ENCODE measurements at regions not wholly inside any gene's neighbourhood (a gene's known extent, or its start where the extent isn't known, plus 50 kb on each side); places are given as distances from the start of the nearest gene placed in this dataset.
"Not testable (repeated sequence)": the region's sequence is repeated elsewhere in the genome, so short reads cannot be mapped to it uniquely, and the experiment has no call there.

- ATAC-seq: not testable (repeated sequence)
Observed at GRCh38 chr2:87653373-87653772, 94.5 kb upstream of the PLGLB2 start.

GRCh38 chr2:87654136-87654814, 93.6 kb upstream of the PLGLB2 start:
- ATAC-seq: not testable (repeated sequence)

GRCh38 chr2:87657915-87658314, 90.0 kb upstream of the PLGLB2 start:
- not testable (repeated sequence) for ATAC-seq

- ATAC-seq: not testable (repeated sequence)
Observed at GRCh38 chr2:87658357-87658756, 89.5 kb upstream of the PLGLB2 start.

- not testable (repeated sequence) for ATAC-seq
Observed at GRCh38 chr2:87658976-87659375, 88.9 kb upstream of the PLGLB2 start.

GRCh38 chr2:87660164-87660563, 87.7 kb upstream of the PLGLB2 start:
- ATAC-seq: peak; percentile 73

- peak; percentile 96 for ATAC-seq
Observed at GRCh38 chr2:87662316-87663290, 85.3 kb upstream of the PLGLB2 start.

GRCh38 chr2:87663347-87663746, 84.5 kb upstream of the PLGLB2 start:
- ATAC-seq: peak; percentile 37

- ATAC-seq: not testable (repeated sequence)
Observed at GRCh38 chr2:87667027-87667426, 80.9 kb upstream of the PLGLB2 start.

- ATAC-seq: not testable (repeated sequence)
Observed at GRCh38 chr2:87668361-87668760, 79.5 kb upstream of the PLGLB2 start.

GRCh38 chr2:87669633-87670231, 78.2 kb upstream of the PLGLB2 start:
- not testable (repeated sequence) for ATAC-seq

GRCh38 chr2:87672404-87672803, 75.5 kb upstream of the PLGLB2 start:
- ATAC-seq: not testable (repeated sequence)

- ATAC-seq: not testable (repeated sequence)
Observed at GRCh38 chr2:87674729-87675128, 73.2 kb upstream of the PLGLB2 start.

GRCh38 chr2:87675487-87675886, 72.4 kb upstream of the PLGLB2 start:
- not testable (repeated sequence) for ATAC-seq

GRCh38 chr2:87677421-87677923, 70.4 kb upstream of the PLGLB2 start:
- ATAC-seq: peak; percentile 8

GRCh38 chr2:87678742-87679173, 69.1 kb upstream of the PLGLB2 start:
- ATAC-seq: peak; percentile 92

GRCh38 chr2:87679950-87680349, 67.9 kb upstream of the PLGLB2 start:
- ATAC-seq: not testable (repeated sequence)

GRCh38 chr2:87680691-87681090, 67.2 kb upstream of the PLGLB2 start:
- not testable (repeated sequence) for ATAC-seq

GRCh38 chr2:87683451-87683850, 64.4 kb upstream of the PLGLB2 start:
- not testable (repeated sequence) for ATAC-seq

GRCh38 chr2:87683961-87684360, 63.9 kb upstream of the PLGLB2 start:
- ATAC-seq: not testable (repeated sequence)

GRCh38 chr2:87685558-87685957, 62.3 kb upstream of the PLGLB2 start:
- ATAC-seq: not testable (repeated sequence)

GRCh38 chr2:87686873-87687549, 60.9 kb upstream of the PLGLB2 start:
- not testable (repeated sequence) for ATAC-seq
